A549 (cell line): ENCODE measurements at regions not wholly inside any gene's neighbourhood (a gene's known extent, or its start where the extent isn't known, plus 50 kb on each side); places are given as distances from the start of the nearest gene placed in this dataset.

Experiments
- CBX8 ChIP-seq: fragments of 200-600 bp; sonication (generic); IDR thresholded peaks from 2 replicates; pipeline ENCODE4 v1.6.1; 2016
- CHD4 ChIP-seq: fragments of 200-600 bp; sonication (generic); IDR thresholded peaks from 2 replicates; pipeline ENCODE4 v1.6.1; 2016; ENCODE audit warnings: antibody characterized with exemption, mild to moderate bottlenecking, borderline replicate concordance
- CTCF ChIP-seq: fragments of >200 bp; sonication (Bioruptor Twin); formaldehyde crosslinking; IDR thresholded peaks from 3 replicates; pipeline ENCODE4 v1.5.1; 2016
- EP300 ChIP-seq, 2 experiments: fragments of >200 bp; sonication (Bioruptor Twin); formaldehyde crosslinking; IDR thresholded peaks; 2 replicates in 1 of 2; 3 replicates in 1 of 2; pipeline ENCODE4 v1.6.1; 2016 to 2017
- ESRRA ChIP-seq: fragments of 150-350 bp; IDR thresholded peaks from 2 replicates; pipeline ENCODE4 v1.6.1; 2014; ENCODE audit warnings: mild to moderate bottlenecking, low read length, borderline replicate concordance
- PHF8 ChIP-seq: fragments of 200-600 bp; sonication (generic); IDR thresholded peaks from 2 replicates; pipeline ENCODE4 v1.6.1; 2016; ENCODE audit warnings: low read depth, mild to moderate bottlenecking, antibody characterized with exemption, moderate library complexity, borderline replicate concordance
- RFX5 ChIP-seq: fragments of 450-650 bp; IDR thresholded peaks from 2 replicates; pipeline ENCODE4 v1.7.1; 2014; ENCODE audit warnings: antibody characterized with exemption, mild to moderate bottlenecking, moderate library complexity
- TF ChIP-seq, protein P1 (sequence below): fragments of 200-600 bp; sonication (generic); IDR thresholded peaks from 2 replicates; pipeline ENCODE4 v1.6.1; 2016; ENCODE audit warnings: antibody characterized with exemption, mild to moderate bottlenecking, moderate library complexity

DNA sequence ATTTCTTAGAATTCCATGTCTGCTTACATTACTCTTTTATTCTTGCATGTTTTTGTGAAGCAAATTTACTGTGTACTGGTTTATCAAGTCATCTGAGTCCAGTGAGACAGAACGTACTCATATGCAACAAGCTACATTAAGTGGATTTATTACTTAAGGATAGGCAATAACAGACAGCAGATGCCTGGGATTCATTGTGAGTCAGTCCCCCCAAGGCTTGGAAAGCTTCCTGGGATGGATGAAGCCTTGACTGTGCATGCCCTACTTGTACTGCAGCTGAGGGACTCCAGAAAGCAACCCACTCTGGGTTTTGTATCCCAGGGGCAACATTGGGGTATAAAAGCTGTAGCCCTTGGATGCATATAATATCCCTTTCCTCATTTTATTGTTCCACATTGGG lies 113.4 kb upstream of the RAB18 start:
- no peak for TF ChIP-seq CTCF
- TF ChIP-seq, protein P1, sequence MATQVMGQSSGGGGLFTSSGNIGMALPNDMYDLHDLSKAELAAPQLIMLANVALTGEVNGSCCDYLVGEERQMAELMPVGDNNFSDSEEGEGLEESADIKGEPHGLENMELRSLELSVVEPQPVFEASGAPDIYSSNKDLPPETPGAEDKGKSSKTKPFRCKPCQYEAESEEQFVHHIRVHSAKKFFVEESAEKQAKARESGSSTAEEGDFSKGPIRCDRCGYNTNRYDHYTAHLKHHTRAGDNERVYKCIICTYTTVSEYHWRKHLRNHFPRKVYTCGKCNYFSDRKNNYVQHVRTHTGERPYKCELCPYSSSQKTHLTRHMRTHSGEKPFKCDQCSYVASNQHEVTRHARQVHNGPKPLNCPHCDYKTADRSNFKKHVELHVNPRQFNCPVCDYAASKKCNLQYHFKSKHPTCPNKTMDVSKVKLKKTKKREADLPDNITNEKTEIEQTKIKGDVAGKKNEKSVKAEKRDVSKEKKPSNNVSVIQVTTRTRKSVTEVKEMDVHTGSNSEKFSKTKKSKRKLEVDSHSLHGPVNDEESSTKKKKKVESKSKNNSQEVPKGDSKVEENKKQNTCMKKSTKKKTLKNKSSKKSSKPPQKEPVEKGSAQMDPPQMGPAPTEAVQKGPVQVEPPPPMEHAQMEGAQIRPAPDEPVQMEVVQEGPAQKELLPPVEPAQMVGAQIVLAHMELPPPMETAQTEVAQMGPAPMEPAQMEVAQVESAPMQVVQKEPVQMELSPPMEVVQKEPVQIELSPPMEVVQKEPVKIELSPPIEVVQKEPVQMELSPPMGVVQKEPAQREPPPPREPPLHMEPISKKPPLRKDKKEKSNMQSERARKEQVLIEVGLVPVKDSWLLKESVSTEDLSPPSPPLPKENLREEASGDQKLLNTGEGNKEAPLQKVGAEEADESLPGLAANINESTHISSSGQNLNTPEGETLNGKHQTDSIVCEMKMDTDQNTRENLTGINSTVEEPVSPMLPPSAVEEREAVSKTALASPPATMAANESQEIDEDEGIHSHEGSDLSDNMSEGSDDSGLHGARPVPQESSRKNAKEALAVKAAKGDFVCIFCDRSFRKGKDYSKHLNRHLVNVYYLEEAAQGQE: no peak
- TF ChIP-seq RFX5: no peak
- TF ChIP-seq CHD4: no peak
- no peak for TF ChIP-seq ESRRA
- no peak for TF ChIP-seq EP300 (IDR thresholded peaks at IDR 0.05)
- no peak for TF ChIP-seq PHF8
- TF ChIP-seq CBX8: no peak
